ENCODE measurements at regions not wholly inside any gene's neighbourhood (a gene's known extent, or its start where the extent isn't known, plus 50 kb on each side); places are given as distances from the start of the nearest gene placed in this dataset.
A peak's percentile ranks its signal among the peaks of the same experiment; 100 is the strongest.

DNA sequence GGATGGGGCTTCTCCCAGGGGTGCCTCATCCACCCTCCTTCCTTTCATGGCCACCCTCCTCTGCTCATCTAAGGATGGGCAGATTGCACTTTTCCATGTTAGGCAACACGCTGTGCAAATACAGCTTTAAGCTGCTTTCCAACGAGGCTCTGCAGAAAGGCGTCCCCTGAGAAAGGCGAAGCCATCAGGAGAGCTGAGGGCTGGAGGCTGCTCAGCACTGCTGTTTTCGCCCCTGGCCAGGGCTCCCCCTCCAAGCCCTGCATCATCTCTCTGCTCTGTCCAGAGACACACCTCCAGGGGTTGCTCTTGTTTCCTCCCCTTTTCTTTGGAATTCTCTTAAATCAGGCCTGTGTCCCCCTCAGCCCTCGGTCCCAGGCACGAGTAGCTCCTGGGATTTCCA lies 526.1 kb downstream of the CDH26 start:
- 78% methylated on average over 7 of the region's 7 CpGs for WGBS (ENCODE audit: insufficient coverage)
- peak in 1 of 6 donors; percentile 43 for DNase-seq (ENCODE audit: low read depth in 4 of 6, low spot score in 6 of 6)
- Histone ChIP-seq H3K36me3 (ENCODE audit: control insufficient read depth, insufficient read depth, low read length) (no peaks in the 10 kb centered on the region), H3K27me3 (ENCODE audit: control insufficient read depth, insufficient read depth, low read length) (no peaks in the 10 kb centered on the region), H3K4me1 (ENCODE audit: control insufficient read depth, insufficient read depth, low read length) (no peaks in the 10 kb centered on the region), H3K9me3 (ENCODE audit: control insufficient read depth, insufficient read depth, low read length) (no peaks in the 10 kb centered on the region), H3K4me3 (ENCODE audit: low read depth, low read length) (no peak overlapping the region), H3K27ac (ENCODE audit: low read depth, low read length) (no peak overlapping the region)

DNA sequence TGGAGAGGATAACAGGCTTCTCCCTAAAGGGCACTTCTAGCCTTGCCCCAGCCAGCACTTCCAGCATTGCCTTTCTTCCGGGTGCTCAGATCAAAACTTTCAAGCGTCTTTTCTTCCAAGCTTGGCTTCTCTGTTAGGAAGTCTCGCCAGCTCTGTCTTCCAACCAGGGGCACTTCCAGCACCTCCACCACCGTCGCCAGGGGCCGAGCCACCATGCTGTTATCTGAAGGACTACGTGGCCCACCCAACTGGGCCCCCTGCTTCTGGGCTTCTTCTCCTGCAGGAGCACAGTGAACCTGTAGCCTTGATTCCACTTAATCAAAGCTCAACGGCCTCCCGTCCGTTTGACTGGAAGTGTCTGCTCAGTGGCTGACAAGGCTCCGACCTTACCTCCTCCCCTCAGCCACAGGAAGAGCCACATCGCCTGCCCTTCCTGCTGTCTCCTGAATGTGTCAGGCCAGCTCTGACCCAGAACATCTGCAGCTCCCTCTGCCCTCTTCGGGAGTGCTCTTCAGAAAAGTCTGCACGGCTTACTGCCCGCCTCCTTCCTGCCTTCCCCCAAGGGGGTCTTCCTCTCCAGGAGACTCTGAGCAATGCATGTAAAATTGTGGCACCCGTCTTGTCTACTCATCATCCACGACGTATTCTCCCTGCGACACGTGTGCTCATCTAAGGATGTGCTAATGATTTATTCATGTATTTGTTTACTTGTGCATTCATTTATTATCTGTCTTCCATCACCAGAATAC lies 527.0 kb downstream of the CDH26 start:
- Histone ChIP-seq H3K9me3 (ENCODE audit: control insufficient read depth, insufficient read depth, low read length) (no peaks in the 10 kb centered on the region), H3K27me3 (ENCODE audit: control insufficient read depth, insufficient read depth, low read length) (no peaks in the 10 kb centered on the region), H3K4me3 (ENCODE audit: low read depth, low read length) (no peak overlapping the region), H3K36me3 (ENCODE audit: control insufficient read depth, insufficient read depth, low read length) (no peaks in the 10 kb centered on the region), H3K27ac (ENCODE audit: low read depth, low read length) (no peak overlapping the region), H3K4me1 (ENCODE audit: control insufficient read depth, insufficient read depth, low read length) (no peaks in the 10 kb centered on the region)
- 76% methylated on average over 12 of the region's 20 CpGs for WGBS (ENCODE audit: insufficient coverage)
- no peak for DNase-seq (ENCODE audit: low read depth in 4 of 6, low spot score in 6 of 6)

- Histone ChIP-seq H3K36me3 (ENCODE audit: control insufficient read depth, insufficient read depth, low read length) (no peaks in the 10 kb centered on the region), H3K4me3 (ENCODE audit: low read depth, low read length) (no peak overlapping the region), H3K9me3 (ENCODE audit: control insufficient read depth, insufficient read depth, low read length) (no peaks in the 10 kb centered on the region), H3K27ac (ENCODE audit: low read depth, low read length) (no peak overlapping the region), H3K27me3 (ENCODE audit: control insufficient read depth, insufficient read depth, low read length) (no peaks in the 10 kb centered on the region), H3K4me1 (ENCODE audit: control insufficient read depth, insufficient read depth, low read length) (peaks cover 7% of the 10 kb centered on the region)
- 93% methylated on average over 9 of the region's 10 CpGs for WGBS (ENCODE audit: insufficient coverage)
- no peak for DNase-seq (ENCODE audit: low read depth in 4 of 6, low spot score in 6 of 6)
These were observed 528.1 kb downstream of the CDH26 start for GRCh38 chr20:60486315-60486714.

DNA sequence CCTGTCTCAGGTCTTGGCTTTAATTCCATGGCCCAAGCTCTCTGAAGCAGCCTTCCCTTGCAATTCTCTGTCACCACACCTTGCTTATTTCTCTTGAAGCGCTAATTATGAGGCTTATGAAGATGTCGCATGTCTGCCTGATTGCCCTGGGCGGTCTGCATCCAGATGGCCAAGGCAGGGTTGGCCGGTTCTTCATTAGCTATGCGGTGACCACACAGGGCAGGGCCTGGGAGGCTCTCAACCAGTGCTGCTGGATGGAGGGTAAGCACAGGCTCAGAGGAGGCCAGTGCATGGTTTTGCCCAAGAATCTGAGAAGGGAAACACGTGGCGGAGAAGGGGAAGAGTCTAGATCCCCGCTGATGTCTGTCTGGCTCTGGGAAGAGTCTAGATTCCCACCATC lies 528.7 kb downstream of the CDH26 start:
- Histone ChIP-seq H3K36me3 (ENCODE audit: control insufficient read depth, insufficient read depth, low read length) (no peaks in the 10 kb centered on the region), H3K27ac (ENCODE audit: low read depth, low read length) (no peak overlapping the region), H3K4me1 (ENCODE audit: control insufficient read depth, insufficient read depth, low read length) (peaks cover 7% of the 10 kb centered on the region), H3K4me3 (ENCODE audit: low read depth, low read length) (no peak overlapping the region), H3K9me3 (ENCODE audit: control insufficient read depth, insufficient read depth, low read length) (no peaks in the 10 kb centered on the region), H3K27me3 (ENCODE audit: control insufficient read depth, insufficient read depth, low read length) (no peaks in the 10 kb centered on the region)
- WGBS (ENCODE audit: insufficient coverage) = 98% methylated on average over 8 of the region's 8 CpGs
- no peak for DNase-seq (ENCODE audit: low read depth in 4 of 6, low spot score in 6 of 6)

DNA sequence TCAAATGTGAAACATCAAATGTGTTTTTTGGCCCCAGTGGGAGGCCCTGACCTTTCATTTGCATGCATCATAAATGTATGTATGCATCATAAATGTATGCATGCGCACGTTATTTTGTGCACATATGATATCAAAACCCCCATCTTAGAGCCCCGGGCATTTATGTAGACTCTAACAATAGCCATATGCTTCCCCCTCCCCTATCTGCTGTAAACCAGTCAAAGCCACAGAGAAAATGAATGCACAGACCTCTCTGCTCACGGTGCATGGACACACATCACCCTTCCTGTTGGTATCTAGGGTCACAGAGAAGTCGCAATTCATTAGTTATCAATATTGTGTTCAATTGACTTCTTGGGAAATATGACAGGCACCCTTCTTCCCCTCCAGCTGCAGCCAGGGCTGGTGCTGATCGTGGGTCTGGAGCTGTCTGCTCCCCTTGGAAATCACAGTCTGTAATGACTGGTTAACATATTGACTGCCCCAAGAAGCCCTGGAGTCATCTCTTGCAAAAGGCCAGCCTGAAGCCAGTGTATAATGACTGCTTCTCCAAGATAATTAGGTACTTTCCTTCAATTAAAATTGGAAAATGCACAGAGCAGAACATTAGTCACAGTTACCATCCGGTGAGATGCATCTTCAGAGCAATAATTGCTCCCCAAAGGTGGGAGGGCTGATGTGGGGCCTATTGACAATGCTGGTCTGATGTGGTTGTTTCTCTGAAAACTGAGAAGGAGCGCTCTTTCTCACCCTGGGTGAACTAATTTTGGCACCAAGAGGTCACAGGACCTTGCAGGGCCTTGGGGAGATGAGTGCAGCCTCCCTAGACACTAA lies 532.2 kb downstream of the CDH26 start:
- Histone ChIP-seq H3K4me1 (ENCODE audit: control insufficient read depth, insufficient read depth, low read length) (peaks cover 7% of the 10 kb centered on the region), H3K27me3 (ENCODE audit: control insufficient read depth, insufficient read depth, low read length) (no peaks in the 10 kb centered on the region), H3K27ac (ENCODE audit: low read depth, low read length) (no peak overlapping the region), H3K9me3 (ENCODE audit: control insufficient read depth, insufficient read depth, low read length) (no peaks in the 10 kb centered on the region), H3K4me3 (ENCODE audit: low read depth, low read length) (no peak overlapping the region), H3K36me3 (ENCODE audit: control insufficient read depth, insufficient read depth, low read length) (no peaks in the 10 kb centered on the region)
- WGBS (ENCODE audit: insufficient coverage) = 66% methylated on average over 4 of the region's 8 CpGs
- DNase-seq (ENCODE audit: low read depth in 4 of 6, low spot score in 6 of 6) = peak in 1 of 6 donors; percentile 74

GRCh38 chr20:60491051-60491581 lies 532.9 kb downstream of the CDH26 start:
- Histone ChIP-seq H3K4me3 (ENCODE audit: low read depth, low read length) (no peak overlapping the region), H3K4me1 (ENCODE audit: control insufficient read depth, insufficient read depth, low read length) (peaks cover 7% of the 10 kb centered on the region), H3K9me3 (ENCODE audit: control insufficient read depth, insufficient read depth, low read length) (no peaks in the 10 kb centered on the region), H3K27me3 (ENCODE audit: control insufficient read depth, insufficient read depth, low read length) (no peaks in the 10 kb centered on the region), H3K27ac (ENCODE audit: low read depth, low read length) (no peak overlapping the region), H3K36me3 (ENCODE audit: control insufficient read depth, insufficient read depth, low read length) (no peaks in the 10 kb centered on the region)
- WGBS (ENCODE audit: insufficient coverage) = 29% methylated on average over 1 of the region's 5 CpGs
- peak in 1 of 6 donors; percentile 80 for DNase-seq (ENCODE audit: low read depth in 4 of 6, low spot score in 6 of 6)

DNA sequence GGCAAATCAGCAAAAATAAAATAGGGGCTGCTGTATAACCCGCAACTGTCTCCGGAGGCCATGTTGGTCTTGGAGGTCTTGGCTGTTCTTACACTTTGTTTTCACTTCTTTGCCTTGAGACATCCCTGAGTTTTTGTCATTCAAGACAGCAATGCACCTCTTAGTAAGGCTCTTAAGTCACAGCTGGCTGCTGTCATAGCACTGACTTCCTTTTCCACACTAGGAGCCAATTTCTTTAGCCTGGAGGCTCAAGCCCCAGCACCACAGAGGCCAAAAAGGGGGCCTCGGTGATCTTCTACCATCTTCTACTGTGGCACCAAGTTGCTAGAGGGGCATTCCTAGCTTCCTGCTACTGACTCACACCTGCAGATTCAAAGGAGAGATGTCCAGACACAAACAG lies 536.3 kb downstream of the CDH26 start:
- no peak overlapping the region for H3K27ac ChIP-seq (ENCODE audit: low read depth, low read length)
- no peaks in the 10 kb centered on the region for H3K9me3 ChIP-seq (ENCODE audit: control insufficient read depth, insufficient read depth, low read length)
- DNase-seq (ENCODE audit: low read depth in 4 of 6, low spot score in 6 of 6) = no peak
- H3K36me3 ChIP-seq (ENCODE audit: control insufficient read depth, insufficient read depth, low read length) = no peaks in the 10 kb centered on the region
- peaks cover 7% of the 10 kb centered on the region for H3K4me1 ChIP-seq (ENCODE audit: control insufficient read depth, insufficient read depth, low read length)
- no peaks in the 10 kb centered on the region for H3K27me3 ChIP-seq (ENCODE audit: control insufficient read depth, insufficient read depth, low read length)
- WGBS (ENCODE audit: insufficient coverage) = 90% methylated on average over 3 of the region's 3 CpGs
- H3K4me3 ChIP-seq (ENCODE audit: low read depth, low read length) = no peak overlapping the region

- no peaks in the 10 kb centered on the region for H3K27me3 ChIP-seq (ENCODE audit: control insufficient read depth, insufficient read depth, low read length)
- no CpG with 5 or more reads among the region's 4 CpGs for WGBS (ENCODE audit: insufficient coverage)
- no peaks in the 10 kb centered on the region for H3K36me3 ChIP-seq (ENCODE audit: control insufficient read depth, insufficient read depth, low read length)
- H3K4me3 ChIP-seq (ENCODE audit: low read depth, low read length) = no peak overlapping the region
- no peaks in the 10 kb centered on the region for H3K4me1 ChIP-seq (ENCODE audit: control insufficient read depth, insufficient read depth, low read length)
- H3K9me3 ChIP-seq (ENCODE audit: control insufficient read depth, insufficient read depth, low read length) = no peaks in the 10 kb centered on the region
- H3K27ac ChIP-seq (ENCODE audit: low read depth, low read length) = no peak overlapping the region
- DNase-seq (ENCODE audit: low read depth in 4 of 6, low spot score in 6 of 6) = no peak
These were observed 539.2 kb downstream of the CDH26 start for GRCh38 chr20:60497298-60498035.

DNA sequence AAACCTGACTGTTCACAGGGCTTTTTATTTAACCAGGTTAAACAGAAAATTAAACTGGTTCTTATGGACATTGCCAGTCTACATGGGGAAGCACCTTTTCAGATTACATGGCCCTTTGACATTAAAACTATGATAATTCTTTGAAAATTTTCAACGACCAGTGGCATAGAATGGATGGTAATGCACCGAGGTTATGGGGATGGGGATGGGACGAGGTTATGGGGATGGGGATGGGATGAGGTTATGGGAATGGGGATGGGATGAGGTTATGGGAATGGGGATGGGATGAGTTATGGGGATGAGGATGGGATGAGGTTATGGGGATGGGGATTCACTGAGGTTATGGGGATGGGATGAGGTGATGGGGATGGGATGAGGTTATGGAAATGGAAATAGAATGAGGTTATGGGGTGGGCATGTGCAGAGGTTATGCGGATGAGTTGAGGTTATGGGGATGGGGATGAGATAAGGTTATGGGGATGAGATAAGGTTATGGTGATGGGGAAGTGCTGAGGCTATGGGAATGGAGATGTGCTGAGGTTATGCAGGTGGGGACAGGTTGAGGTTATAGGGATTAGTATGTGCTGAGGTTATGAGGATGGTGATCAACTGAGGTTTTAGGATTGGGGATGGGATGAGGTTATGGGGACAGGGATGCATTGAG lies 541.9 kb downstream of the CDH26 start:
- no peak for DNase-seq (ENCODE audit: low read depth in 4 of 6, low spot score in 6 of 6)
- no peaks in the 10 kb centered on the region for H3K27me3 ChIP-seq (ENCODE audit: control insufficient read depth, insufficient read depth, low read length)
- H3K4me1 ChIP-seq (ENCODE audit: control insufficient read depth, insufficient read depth, low read length) = no peaks in the 10 kb centered on the region
- H3K27ac ChIP-seq (ENCODE audit: low read depth, low read length) = no peak overlapping the region
- no peaks in the 10 kb centered on the region for H3K36me3 ChIP-seq (ENCODE audit: control insufficient read depth, insufficient read depth, low read length)
- H3K4me3 ChIP-seq (ENCODE audit: low read depth, low read length) = no peak overlapping the region
- WGBS (ENCODE audit: insufficient coverage) = 98% methylated on average over 4 of the region's 4 CpGs
- H3K9me3 ChIP-seq (ENCODE audit: control insufficient read depth, insufficient read depth, low read length) = no peaks in the 10 kb centered on the region
